ENCODE measurements at regions not wholly inside any gene's neighbourhood (a gene's known extent, or its start where the extent isn't known, plus 50 kb on each side); places are given as distances from the start of the nearest gene placed in this dataset.

DNA sequence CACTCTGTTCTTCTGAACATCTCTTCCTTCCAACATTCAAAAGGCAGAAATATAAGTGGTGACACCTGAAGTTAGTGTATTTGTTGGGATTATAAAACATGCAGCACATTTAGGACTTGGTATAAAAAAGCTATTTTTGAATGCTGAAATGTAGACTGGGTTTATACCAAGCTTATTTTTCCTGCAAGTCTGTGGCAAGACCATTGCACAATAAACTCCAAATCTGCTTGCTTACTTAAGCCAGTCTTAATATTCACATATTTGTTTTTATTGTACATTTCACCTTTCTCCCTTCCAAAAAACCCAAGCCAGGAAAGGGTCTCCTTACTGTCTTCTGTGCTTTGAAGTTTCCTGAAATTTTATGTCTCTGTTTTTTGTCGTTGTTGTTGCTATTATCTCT, 63.7 kb downstream of the FHIP1A start:
- TF ChIP-seq, protein P1, sequence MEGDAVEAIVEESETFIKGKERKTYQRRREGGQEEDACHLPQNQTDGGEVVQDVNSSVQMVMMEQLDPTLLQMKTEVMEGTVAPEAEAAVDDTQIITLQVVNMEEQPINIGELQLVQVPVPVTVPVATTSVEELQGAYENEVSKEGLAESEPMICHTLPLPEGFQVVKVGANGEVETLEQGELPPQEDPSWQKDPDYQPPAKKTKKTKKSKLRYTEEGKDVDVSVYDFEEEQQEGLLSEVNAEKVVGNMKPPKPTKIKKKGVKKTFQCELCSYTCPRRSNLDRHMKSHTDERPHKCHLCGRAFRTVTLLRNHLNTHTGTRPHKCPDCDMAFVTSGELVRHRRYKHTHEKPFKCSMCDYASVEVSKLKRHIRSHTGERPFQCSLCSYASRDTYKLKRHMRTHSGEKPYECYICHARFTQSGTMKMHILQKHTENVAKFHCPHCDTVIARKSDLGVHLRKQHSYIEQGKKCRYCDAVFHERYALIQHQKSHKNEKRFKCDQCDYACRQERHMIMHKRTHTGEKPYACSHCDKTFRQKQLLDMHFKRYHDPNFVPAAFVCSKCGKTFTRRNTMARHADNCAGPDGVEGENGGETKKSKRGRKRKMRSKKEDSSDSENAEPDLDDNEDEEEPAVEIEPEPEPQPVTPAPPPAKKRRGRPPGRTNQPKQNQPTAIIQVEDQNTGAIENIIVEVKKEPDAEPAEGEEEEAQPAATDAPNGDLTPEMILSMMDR (conservative IDR thresholded peaks at IDR 0.05 in 1 of 2, IDR thresholded peaks at IDR 0.05 in 1 of 2; ENCODE audit: low read depth in 1 of 2, low read length in 2 of 2) = no peak
- TF ChIP-seq EZH2 (IDR thresholded peaks at IDR 0.05; ENCODE audit: low read length, missing control alignments) = no peak

All from fibroblast of lung (primary cell).